GM20431 (cell line): ENCODE measurements at regions not wholly inside any gene's neighbourhood (a gene's known extent, or its start where the extent isn't known, plus 50 kb on each side); places are given as distances from the start of the nearest gene placed in this dataset.

Experiments
- in situ Hi-C: fragments of 300-500 bp; cut with MseI, MboI; formaldehyde crosslinking; loops from one replicate; pipeline ENCODE4 v1.15.0; 2020; ENCODE audit warnings: low sequenced_read_pairs; ENCODE audit not compliant: unreplicated experiment

DNA sequence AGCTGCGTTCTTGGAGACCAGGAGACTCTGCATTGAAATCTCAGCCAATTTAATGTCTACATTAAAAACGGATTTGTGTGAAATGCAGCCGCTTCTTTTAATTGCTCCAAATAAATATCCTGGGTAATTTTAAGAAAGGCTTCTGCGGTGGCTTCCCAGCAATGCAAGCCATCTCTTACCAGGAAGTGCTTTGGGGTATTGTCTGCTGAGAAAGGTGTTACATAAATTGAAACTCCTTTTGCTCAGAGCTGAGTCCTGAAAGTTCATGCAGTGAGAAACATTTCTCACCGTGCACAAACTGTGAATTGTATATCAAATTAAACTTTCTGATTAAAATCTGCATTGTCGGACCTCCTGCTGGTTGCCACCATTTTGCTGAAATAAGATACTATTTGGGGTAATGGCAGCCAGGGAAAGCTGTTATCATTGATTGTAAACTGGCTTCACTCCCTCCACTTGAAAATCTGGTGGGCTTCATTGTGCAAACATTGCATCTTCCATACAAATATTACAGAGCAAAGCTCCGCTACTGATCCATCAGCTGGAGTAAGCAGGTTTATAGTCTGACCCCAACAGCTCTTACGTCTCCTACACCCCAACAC is 59.5 kb downstream of the ZIC5 start:
- in situ Hi-C loops: loop anchor here (25.0 kb wide), 2 partner anchors 325 to 600 kb away; no protein-coding TSS in a partner anchor

DNA sequence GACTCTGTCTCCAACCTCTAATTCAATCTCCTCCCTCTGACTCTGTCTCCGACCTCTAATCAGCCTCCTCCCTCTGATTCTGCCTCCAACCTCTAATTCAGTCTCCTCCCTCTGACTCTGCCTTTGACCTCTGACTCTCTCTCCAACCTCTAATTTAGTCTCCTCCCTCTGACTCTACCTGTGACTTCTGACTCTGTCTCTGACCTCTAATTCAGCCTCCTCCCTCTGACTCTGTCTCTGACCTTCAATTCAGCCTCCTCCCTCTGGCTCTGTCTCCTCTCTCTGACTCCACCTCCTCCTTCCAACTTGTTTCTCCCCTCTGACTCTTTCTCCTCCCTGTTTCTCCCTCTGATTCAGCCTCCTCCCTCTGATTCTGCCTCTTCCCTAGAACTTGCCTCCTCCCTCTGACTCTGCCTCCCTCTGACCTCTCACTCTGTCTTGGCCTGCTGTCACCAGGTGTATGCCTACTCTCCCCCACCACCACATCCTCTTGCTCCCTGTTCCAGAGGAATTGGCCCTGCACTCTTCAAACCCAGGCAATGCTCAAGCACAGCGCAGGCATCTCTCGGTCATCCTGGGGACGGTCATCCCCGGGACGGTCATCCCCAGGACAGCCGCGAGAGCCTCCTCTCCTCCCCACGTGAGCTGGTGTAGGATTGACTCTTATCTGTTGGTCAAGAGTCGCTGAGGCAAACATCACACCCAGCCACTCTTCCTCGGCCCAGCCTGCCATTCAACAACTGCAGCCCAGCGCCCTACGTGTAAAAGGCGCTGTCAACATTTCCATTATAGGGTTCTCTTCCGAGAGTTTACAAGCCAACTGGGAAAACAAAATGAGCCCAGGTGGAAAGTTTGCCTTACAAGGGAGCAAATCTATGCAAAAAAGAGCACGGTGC is 60.2 kb downstream of the ZIC5 start:
- in situ Hi-C loops: loop anchor here (25.0 kb wide), 2 partner anchors 326 to 601 kb away; no protein-coding TSS in a partner anchor

DNA sequence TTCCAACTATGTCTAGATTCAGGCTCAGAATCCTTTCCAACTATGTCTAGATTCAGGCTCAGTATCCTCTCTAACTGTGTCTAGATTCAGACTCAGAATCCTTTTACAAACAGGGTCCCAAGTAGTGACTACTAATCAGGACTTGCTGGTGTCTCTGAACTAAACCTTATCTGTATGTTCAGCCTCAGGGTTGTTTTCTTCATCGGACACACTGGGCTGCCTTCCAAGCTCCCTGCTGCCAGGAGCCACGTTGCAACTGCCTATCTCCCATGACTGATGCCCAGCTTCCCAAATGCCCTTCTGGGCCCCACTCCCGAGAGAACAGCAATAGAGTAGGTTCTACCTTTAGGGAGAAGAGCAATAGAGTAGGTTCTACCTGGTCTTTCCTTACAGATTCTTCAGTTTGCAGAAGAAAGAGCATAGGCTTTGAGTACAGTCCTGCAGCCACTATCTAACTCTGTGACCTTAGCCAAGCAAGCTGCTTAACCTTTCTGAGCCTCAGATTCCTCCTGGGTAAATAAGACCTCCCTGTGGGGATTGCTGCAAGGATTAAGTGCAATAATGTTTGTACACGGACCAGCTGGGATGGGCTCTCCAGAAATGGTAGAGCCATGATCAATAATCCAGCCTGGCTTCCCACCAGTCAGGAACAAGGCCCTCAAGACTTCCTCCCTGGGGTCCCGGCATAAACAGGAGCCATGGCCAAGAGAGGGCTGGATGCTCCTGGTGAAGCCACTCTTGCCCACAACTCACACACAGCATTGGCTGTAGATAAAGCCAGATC is 61.5 kb downstream of the ZIC5 start:
- in situ Hi-C loops: loop anchor here (25.0 kb wide), 2 partner anchors 327 to 602 kb away; no protein-coding TSS in a partner anchor

DNA sequence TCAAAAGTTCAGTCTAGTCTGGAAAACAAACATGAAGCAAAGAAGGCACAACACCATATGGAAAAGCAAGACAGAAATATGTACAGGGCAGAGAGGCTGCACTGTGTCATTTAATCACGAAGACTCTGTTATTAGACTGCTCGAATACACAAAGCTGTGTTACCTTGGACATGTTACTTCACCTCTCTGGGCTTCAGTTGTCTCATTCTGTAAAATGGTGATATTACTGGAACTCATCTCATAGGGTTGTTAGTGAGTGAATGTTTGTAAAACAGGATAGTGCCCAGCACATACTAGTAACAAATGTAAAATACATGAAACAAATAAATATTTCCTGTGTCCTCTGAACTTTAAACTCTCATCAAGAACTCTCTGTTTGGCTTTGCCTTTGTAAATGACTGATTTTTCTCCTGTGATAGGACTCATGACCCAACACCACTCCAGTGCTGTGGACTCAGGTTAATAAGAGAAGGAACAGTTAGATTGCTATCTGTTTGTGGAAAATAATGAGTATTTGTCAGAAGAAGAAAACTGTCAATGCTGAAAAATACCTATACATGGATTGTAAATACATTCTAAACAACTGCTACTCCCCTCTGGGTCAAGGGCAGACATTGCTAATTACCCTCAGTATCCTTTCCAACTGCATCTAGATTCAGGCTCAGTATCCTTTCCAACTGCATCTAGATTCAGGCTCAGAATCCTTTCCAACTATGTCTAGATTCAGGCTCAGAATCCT is 62.3 kb downstream of the ZIC5 start:
- in situ Hi-C loops: loop anchor here (25.0 kb wide), 2 partner anchors 328 to 603 kb away; no protein-coding TSS in a partner anchor

DNA sequence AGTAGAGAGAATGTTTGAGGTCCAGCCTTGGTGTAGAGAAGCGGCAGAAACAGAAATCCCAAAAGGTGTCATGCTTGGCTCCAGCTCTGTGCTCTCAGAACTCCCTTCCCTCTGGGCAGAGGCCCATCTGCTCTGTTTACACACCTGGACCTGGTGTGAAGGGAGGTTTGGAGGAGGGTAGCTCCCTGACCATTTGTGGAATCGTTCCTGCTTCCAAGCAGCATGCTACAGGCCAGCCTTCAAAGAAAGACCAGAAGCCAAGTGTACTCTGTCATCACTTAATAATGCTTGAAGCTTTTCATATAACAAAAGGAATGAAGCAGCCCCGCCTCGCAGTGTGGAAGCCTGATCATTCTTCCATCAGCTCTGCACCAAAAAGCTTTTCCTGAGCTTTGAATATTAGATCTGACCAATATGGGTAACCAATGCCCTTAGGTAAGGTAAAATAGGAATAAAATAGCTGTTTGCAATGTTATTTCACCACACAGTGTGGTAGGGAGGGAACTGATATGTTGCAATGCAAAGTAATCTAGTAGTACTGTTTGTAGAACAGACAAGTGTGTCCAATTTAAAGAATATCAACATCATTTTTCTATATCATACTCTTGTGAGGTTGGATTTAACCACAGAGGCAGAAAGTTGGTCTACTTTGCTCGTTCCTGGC is 63.3 kb downstream of the ZIC5 start:
- in situ Hi-C loops: loop anchor here (25.0 kb wide), 2 partner anchors 329 to 604 kb away; no protein-coding TSS in a partner anchor

DNA sequence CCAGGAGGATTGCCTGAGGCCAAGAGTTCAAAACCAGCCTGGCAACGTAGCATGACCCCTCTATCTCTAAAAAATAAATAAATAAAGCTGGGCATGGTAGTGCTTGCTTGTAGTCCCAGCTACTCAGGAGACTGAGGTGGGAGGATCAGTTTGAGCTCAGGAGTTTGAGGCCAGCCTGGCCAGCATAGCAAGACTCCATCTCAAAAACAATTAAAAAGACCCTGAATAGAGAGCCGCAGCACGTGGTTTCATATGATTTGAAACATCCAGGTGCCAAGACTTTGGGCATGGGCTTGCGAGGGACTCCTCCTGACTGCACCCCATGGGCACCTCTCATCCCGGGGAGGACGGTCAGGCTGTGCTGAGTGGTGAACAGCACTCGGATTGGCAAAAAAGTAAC is 63.9 kb downstream of the ZIC5 start:
- in situ Hi-C loops: loop anchor here (25.0 kb wide), 2 partner anchors 330 to 605 kb away; no protein-coding TSS in a partner anchor

DNA sequence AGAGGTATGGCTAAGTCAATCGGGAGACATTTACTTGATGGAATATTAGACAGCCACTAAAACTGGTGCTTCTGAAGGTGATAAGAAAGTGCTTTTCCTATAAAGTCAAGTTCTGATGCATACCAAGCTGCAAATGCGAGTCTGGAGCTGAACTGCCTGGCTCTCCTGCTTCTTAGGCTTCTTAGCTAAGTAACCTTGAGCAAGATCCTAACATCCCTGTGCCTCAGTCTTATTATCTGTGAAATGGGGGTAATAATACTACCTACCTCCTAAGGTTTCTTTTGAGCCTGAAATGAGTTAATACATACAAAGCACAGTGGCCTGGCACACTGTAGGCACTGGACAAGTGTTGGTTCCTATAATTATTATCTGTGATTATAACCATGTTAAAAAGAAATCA is 64.5 kb downstream of the ZIC5 start:
- in situ Hi-C loops: loop anchor here (25.0 kb wide), 2 partner anchors 330 to 605 kb away; no protein-coding TSS in a partner anchor

DNA sequence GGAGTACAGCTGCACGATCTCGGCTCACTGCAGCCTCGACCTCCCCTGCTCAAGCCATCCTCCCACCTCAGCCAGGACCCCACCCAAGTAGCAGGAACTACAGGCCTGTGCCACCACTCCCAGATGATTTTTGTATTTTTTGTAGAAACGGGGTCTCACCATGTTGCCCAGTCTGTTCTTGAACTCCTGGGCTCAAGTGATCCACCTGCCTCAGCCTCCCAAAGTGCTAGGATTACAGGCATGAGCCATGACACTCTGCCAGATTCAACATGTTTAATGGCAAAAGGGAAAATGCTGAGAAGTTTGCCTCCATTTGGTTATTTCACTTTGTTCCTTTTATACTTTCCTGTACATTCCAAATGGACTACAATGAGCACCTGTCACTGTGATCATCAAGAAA is 65.8 kb downstream of the ZIC5 start:
- in situ Hi-C loops: loop anchor here (25.0 kb wide), 2 partner anchors 331 to 606 kb away; no protein-coding TSS in a partner anchor

DNA sequence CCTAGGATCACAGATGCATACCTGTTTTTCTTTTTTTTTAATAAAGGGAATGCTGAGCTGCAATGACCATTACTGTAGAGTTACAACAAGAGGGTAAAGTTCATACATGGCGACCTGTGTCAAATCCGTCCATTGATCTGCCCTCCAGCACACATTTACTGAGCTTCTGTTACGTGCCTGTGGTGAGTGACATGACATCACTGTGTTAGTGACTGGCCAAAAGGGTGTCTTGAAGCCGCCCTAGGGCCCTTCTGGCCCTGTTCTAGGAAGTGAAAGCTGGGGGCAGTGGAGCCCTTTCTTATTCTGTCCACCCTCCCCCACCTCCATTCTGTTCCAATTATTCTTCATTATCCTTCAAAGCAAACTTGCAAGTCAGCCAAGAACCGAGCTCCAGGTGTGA is 66.3 kb downstream of the ZIC5 start:
- in situ Hi-C loops: loop anchor here (25.0 kb wide), 2 partner anchors 332 to 607 kb away; no protein-coding TSS in a partner anchor

DNA sequence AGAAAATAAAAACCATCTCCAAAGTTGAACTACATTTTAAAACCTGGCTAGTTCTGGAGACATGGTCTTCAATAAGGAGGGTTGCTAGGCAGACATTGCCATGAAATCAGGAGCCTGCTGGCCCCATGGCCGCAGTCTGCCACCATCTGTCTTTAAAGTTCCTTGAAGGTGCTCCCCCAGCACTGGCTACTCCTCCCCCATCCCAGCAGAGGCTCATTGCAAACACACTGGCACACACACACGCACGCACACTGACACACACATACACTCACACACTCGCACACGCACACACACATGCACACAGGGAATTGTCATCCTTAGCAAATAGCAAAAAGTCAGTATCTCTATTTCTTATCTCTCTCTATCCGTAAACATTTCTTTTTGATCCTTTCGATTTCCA is 68.4 kb downstream of the ZIC5 start:
- in situ Hi-C loops: loop anchor here (25.0 kb wide), 2 partner anchors 334 to 609 kb away; no protein-coding TSS in a partner anchor

DNA sequence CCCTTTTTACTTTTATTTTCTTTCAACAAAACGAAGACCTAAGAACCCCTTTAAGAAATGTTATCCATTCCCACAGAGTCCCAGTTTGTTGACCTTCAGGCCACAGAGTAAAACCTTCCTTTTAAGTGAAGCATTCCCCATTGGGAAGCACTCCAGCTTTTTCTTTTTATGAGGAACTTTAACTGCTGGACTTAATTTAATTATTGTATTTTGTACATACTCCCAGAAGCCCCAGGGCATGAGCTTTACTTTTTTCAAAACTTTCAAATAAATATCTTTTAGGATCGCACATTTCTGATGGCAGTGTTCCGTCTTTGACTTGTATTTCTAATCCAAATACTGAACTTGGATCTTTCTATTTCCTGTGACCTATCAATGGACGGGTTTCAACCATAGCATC is 68.9 kb downstream of the ZIC5 start:
- in situ Hi-C loops: loop anchor here (25.0 kb wide), 2 partner anchors 335 to 610 kb away; no protein-coding TSS in a partner anchor

DNA sequence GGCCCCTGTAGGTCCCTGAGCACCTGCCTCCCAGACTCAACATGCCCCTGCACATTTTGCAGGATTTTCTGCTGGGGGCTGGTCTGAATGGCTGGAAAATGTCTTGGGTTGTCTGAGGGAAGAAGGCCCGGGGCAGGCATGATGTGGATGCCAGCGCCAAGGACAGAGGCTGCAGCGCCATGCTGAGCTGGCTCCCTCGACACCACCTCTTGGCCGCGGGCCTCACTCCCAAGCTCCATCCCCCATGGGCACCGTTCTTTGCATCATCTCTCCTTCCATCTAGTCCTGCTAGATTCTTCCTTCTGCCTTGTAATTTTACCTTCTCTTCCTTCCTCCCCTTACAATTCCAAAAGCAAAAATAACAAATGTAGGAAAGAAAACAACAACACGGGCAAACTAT is 70.6 kb downstream of the ZIC5 start:
- in situ Hi-C loops: loop anchor here (25.0 kb wide), 2 partner anchors 336 to 611 kb away; no protein-coding TSS in a partner anchor

DNA sequence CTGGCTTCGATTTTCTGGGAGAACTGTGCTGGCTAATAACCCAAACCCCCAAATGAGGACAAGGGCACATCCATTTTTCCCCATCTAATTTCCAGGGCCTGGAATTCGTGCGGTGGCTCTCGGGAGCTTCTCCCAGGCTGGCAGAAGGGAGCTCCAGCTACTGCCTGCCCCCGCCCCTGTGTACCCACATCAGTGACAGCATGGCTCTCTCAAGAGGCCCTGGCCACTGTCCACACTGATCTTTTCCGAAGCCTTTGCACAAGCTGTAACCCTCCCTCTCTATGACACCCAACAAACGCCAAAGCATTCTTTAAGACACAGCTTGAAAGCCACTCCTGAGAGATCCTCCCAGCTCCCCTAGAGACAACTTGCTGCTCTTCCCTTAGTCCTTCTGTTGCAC is 73.1 kb downstream of the ZIC5 start:
- in situ Hi-C loops: no loop called here

DNA sequence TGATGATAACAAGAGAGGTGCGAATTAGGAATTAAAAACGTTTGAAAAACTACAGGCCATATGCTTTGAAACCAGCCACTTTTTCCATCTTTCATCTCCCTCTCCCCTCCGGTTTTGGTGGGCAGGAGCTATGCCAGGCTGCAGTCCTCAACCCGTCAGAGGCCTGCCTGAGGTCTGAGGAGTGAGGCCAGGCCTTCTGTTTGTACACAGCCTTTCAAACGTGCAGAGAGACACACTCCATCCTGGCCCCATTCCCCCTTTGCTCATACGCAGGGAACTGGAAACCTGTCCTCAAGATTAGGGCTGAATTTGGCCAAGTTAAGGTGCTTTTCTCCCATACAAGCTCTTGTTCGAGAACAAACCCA is 74.5 kb downstream of the ZIC5 start:
- in situ Hi-C loops: no loop called here

DNA sequence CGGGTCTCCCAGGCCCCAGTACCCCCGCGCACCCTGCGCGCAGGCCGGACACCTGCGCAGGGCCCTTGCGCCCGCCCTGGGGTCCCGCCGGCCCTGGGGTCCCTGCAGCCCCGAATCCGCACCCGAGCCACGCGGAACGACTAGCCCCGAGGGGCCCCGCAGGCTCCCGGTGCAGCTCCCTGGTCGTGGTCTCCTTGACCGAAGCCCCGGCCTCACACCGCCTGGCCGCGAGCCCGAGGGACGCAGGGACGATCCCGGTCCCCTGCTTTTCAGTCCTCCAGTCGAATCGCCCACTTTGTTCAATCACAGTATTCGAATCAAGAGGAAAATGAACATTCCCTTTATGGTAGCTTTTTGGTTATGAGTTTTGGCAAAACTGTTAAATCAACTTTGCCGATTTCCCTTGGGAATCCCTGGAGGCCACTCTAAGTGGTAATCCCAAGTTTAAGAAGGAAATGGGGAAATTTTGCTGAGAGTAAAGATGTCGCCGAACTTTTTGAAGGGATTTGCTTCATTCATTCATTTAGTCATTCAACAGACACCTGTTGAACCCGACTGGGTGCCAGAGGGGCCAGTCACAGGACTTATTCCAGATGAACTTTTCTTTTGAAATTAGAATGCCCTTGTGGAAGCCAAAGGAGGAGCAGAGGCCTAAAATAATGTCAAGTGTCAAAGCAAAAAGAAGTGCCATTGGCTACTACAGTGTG is 75.0 kb downstream of the ZIC5 start:
- in situ Hi-C loops: no loop called here

DNA sequence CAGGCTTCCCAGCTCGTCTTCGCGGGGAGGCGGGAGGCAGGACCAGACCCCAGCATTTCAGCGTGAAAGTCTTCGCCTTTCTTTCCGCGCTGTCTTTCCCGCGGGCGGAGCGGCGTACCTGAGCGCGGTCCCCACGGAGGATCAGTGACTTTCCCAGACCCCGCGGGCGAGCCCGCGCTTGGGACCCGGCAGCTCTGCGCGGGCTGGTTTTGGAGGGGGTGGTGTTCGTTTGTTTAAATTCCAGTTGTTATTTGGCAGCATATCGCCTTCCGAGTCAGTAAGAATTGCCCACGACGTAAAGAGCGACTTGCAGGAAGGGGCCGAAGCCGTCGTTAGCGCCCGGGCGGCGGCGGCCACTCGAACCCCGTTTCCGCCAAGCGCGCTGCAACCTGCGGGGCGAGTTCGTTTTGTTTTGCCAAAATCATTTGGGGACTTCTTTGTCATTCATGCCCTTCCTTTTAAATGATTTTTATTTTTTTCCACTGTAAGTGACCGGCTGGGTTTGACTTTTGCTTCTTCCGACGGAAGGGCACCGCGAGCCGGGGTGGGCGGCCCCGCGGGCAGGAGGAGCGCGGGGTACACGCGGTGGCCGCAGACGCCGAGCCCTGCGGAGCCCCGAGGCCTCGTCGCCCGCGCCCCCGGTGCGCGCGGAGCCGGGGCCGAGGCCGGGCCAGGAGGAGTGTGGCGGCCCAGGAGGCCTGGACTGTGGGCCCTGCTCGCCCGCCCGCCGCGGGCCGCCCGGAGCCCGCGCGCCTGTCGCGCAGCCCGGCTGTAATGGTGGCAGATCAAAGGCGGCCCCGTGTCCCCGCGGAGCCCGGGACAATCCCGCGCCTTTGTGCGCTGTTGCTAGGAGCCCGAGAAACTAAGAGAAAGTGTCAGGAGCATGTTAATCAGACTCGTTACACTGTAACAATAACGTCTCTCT is 75.9 kb downstream of the ZIC5 start:
- in situ Hi-C loops: no loop called here

DNA sequence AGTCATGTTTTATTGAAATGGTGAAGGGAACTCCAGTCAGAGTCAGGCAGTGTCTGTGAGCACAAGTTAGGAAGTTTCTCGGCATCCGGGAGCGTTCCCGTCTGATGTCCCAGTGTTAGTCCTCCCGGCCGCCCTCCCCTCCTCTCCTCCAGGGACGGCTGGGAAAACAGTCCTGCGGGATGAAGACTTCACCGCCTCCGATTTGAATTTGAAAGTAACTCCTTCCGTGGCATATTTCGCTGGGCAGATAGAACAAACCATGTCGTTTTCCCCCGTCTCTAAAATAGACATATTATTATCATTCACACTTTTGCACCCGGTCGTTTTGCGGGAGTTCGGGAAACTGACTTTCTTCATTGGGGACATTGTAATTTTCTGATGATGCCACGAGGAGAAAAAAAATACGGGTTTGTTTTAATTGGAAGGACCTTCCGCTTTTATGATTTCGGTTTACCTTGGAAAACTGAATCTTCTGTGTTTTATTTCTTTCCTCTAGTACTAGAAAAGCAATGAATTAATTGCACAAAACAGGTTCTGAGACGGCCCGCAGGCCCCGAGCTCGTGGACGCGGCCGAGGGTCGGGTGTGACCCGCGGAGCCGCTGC is 76.6 kb downstream of the ZIC5 start:
- in situ Hi-C loops: no loop called here
